Gastrocnemius medialis (tissue), 4 donors: ENCODE measurements at regions not wholly inside any gene's neighbourhood (a gene's known extent, or its start where the extent isn't known, plus 50 kb on each side); places are given as distances from the start of the nearest gene placed in this dataset.

ENCODE experiments used
- CTCF ChIP-seq, 5 experiments: fragments of 450-650 bp in 3 of 5; fragments of 200-600 bp in 2 of 5; sonication (generic) in 2 of 5; IDR thresholded peaks in 4 of 5; conservative IDR thresholded peaks in 1 of 5; 1 replicate in 4 of 5; 2 replicates in 1 of 5; pipeline ENCODE4 v1.5.1; 2016 to 2019; ENCODE audit warnings: antibody characterized with exemption in 5 of 5, mild to moderate bottlenecking in 3 of 5, moderate library complexity in 3 of 5
- POLR2A ChIP-seq, 2 donors: fragments of 450-650 bp; IDR thresholded peaks; one replicate each; pipeline ENCODE4 v1.6.1; 2017; ENCODE audit warnings: antibody characterized with exemption in 2 of 2, mild to moderate bottlenecking in 2 of 2, moderate library complexity in 2 of 2

DNA sequence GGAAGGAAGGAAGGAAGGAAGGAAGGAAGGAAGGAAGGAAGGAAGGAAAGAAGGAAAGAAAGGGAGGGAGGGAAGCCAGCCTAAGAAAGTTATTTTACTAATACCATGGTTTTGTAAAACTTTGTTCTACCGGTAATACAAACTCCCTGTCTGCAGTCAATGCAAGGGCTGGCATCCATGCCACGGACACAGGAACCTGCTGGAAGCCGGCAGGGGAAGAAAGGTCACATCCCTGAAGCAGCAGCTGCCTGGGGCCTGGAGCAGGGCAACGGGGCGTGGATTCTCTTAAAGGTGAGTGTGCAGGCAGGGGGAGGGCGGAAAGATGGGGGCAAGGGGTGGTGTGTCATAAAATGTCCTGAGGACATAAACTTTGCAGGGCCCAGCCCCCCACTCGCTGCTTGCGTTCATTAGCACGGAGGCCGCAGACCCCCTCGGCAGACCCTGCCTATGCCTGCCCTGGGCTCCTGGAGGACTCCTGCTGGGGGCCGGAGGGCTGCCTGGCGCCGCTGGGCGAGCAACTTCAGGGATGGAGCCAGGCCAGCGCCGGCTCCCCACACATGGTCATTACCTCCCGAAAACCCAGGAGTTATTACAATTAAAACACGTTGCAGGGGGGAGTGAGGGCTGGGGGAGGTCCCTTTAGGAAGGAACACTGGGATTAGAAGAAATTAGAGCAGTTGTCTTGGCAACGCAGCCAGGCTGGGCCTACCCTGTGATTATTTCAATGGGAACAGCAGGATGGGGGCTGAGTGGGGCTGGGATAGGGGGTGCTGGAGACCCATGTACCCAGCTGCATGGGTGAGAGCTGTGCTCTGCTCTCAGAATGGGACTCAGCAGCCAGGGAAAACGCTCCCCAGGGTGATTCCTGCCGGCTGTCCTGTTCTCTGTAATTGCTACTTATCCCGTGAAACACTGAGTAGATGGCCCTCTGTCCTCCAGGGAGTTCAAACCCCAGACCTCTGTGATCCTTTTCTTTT, 257.9 kb downstream of the SOX9 start:
- TF ChIP-seq CTCF (IDR thresholded peaks at IDR 0.05 in 4 of 5, conservative IDR thresholded peaks at IDR 0.05 in 1 of 5) (no peak), POLR2A (IDR thresholded peaks at IDR 0.05) (no peak)
